EH (cell line): ENCODE measurements at regions not wholly inside any gene's neighbourhood (a gene's known extent, or its start where the extent isn't known, plus 50 kb on each side); places are given as distances from the start of the nearest gene placed in this dataset.
"Not testable (repeated sequence)": the region's sequence is repeated elsewhere in the genome, so short reads cannot be mapped to it uniquely, and the experiment has no call there.

Source experiments
- DNase-seq: peaks from one replicate; pipeline ENCODE4 v3.0.0-alpha.2; 2015; ENCODE audit warnings: low read depth

- no peak for DNase-seq
These were observed 222.4 kb downstream of the ANTXR2 start for GRCh38 chr4:79850626-79851025.

GRCh38 chr4:79848329-79848728 is 224.7 kb downstream of the ANTXR2 start:
- no peak for DNase-seq

GRCh38 chr4:79847411-79847810 is 225.6 kb downstream of the ANTXR2 start:
- no peak for DNase-seq

GRCh38 chr4:79842162-79842561 is 230.9 kb downstream of the ANTXR2 start:
- DNase-seq = no peak

GRCh38 chr4:79833857-79834256 is 239.2 kb downstream of the ANTXR2 start:
- DNase-seq = no peak

- DNase-seq = no peak
These were observed 241.1 kb downstream of the ANTXR2 start for GRCh38 chr4:79831701-79832514.

GRCh38 chr4:79831119-79831528 is 241.9 kb downstream of the ANTXR2 start:
- no peak for DNase-seq

- DNase-seq = no peak
These were observed 245.7 kb downstream of the ANTXR2 start for GRCh38 chr4:79827283-79827682.

GRCh38 chr4:79823148-79823763 is 249.8 kb downstream of the ANTXR2 start:
- DNase-seq = peak; percentile 12

GRCh38 chr4:79820427-79820826 is 252.6 kb downstream of the ANTXR2 start:
- DNase-seq = no peak

GRCh38 chr4:79807933-79808332 is 265.1 kb downstream of the ANTXR2 start:
- not testable (repeated sequence) for DNase-seq

- DNase-seq = no peak
These were observed 275.0 kb downstream of the ANTXR2 start for GRCh38 chr4:79798047-79798446.

- no peak for DNase-seq
These were observed 276.1 kb downstream of the ANTXR2 start for GRCh38 chr4:79796948-79797347.

GRCh38 chr4:79788884-79789283 is 284.1 kb downstream of the ANTXR2 start:
- DNase-seq = no peak

- DNase-seq = no peak
These were observed 292.9 kb downstream of the ANTXR2 start for GRCh38 chr4:79780129-79780528.

- no peak for DNase-seq
These were observed 300.5 kb downstream of the ANTXR2 start for GRCh38 chr4:79772510-79772909.

- DNase-seq = no peak
These were observed 308.9 kb downstream of the ANTXR2 start for GRCh38 chr4:79764120-79764519.

- DNase-seq = no peak
These were observed 309.4 kb downstream of the ANTXR2 start for GRCh38 chr4:79763486-79764075.

- DNase-seq = no peak
These were observed 313.2 kb downstream of the ANTXR2 start for GRCh38 chr4:79759793-79760192.

- DNase-seq = peak; percentile 9
These were observed 315.4 kb downstream of the ANTXR2 start for GRCh38 chr4:79757600-79757999.

- DNase-seq = no peak
These were observed 316.7 kb downstream of the ANTXR2 start for GRCh38 chr4:79756140-79756895.

GRCh38 chr4:79748835-79749234 is 324.2 kb downstream of the ANTXR2 start:
- DNase-seq = no peak

GRCh38 chr4:79747252-79747651 is 325.8 kb downstream of the ANTXR2 start:
- DNase-seq = no peak
